ENCODE measurements at regions not wholly inside any gene's neighbourhood (a gene's known extent, or its start where the extent isn't known, plus 50 kb on each side); places are given as distances from the start of the nearest gene placed in this dataset.

DNA sequence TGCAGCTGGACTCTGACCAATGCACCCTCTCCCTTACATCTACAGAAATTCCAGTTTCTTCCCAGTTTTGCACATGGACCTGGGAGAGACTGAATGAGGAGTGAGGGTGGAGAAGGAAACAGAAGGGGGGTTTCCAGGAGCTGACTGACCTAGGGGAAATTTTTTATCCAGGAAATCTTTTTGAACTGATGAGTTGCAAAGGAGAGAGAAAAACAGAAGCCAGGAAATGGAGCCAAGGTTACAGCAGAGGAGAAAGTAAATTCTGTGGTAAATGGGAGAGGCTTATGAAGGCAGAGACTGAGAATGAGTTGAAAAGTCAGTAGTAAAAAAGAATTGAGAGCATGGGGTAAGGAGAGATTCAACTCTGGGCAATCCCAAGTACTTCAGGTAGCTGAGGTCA lies 192.8 kb downstream of the SMIM20 start:
- no peak for FAIRE-seq

DNA sequence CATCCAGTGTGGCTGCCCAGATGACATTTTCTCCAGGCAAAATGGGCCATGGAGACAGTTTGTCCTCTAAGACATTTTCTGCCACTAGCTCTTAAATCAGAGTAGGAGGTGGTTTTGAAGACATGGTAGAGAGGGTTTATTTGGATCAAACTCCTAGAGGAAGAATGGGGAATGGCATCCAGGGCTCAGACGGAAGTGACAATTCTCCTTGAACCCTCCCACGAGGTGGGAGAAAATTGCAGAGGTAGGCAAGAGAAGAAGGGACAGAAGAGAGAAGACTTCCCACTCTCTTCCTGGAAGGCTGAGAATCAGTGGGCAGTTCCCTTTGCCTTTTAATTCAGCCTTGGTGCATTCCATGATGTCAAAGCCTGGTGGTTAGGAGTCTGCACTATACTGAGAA lies 194.0 kb downstream of the SMIM20 start:
- FAIRE-seq = no peak

DNA sequence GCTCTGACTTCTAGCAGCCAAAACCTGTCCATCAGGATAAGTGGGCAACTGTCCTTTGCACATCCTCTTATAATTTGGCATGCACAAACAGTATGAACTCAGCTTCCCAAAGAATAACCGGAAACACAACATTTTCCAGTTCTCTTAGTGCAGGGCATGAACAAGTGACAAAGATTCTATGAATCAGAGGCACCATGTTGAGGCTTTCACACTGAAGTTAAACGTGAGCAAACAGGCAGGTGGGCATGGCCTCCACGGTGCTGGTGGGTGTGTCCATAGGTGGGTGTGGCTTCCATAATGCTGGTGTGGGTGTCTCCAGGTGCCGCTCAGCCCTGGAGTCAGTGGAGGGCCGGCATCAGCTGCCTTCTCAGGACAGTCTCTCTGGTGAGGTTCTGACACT lies 196.5 kb downstream of the SMIM20 start:
- no peak for FAIRE-seq

DNA sequence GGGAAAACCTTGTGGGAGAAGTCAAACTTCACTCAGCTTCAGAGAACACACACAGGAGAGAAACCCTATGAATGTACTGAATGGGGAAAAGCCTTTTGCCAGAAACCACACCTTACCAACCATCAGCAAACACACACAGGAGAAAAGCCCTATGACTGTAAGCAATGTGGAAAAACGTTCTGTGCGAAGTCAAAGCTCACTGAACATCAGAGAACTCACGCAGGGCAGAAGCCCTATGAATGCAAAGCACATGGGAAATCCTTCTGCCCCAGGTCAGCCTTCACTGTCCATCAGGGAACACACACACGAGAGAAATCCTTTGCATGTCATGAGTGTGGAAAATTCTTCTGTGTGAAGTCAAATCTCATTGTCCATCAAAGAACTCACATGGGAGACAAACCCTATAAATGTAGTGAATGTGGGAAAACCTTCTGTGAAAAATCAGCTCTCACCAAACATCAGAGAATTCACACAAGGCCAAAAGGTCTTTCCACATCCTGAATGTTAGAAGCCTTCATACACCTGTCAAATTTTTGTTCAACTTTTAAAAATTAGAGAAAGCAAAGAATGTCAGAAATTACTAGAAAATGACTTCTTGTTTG lies 199.4 kb downstream of the SMIM20 start:
- no peak for FAIRE-seq

DNA sequence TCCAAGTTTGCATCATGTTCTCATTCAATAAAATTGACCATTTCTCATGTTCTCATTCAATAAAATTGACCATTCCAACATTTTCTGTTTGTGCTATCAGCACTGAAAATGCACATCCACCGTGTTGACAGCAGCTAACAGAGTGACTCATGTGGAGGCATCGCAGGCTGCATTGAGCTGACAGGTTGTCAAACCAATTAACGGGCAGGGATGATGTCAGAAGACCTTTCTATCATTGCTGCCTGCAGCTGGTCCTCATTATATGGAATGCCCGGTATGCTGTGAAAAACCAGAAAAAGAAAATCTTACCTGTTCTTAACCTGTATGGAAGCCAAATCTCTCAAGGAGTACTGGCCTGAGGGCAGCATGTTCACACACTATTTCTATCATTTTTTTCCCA lies 202.0 kb downstream of the SMIM20 start:
- FAIRE-seq = no peak

DNA sequence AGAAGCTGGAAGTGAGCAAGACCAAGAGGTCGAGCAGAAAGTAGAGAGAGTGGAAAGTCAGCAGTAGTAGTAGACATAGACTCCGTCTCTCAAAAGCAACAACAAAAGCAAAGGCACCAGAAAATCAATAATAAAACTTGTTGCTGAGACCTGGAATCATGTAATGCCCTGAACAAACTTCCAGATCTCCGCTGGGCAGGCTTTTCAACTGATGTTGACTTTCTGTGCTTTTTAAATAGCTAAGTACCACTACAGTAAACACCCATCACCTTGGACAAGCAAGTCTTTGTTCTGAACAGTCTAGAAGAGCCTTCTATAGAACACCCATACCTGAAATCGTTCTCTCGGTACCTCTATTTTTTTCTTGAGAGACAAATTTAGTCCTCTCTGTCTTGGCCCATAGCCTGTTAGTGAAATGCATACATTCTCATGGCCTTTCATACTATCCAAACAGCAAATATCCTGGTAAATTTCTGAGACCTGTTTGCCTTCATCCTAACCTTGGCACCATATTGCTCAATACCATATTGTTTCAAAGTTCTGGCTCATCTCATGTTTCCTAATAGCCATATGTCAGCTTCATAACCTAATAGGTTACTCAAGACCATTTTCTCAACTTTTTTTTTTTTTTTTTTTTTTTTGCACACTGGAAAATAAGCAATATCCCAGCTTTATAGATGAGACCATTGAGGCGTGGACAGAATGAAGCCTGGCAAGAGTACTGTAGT lies 200.6 kb upstream of the RBPJ start:
- no peak for FAIRE-seq

DNA sequence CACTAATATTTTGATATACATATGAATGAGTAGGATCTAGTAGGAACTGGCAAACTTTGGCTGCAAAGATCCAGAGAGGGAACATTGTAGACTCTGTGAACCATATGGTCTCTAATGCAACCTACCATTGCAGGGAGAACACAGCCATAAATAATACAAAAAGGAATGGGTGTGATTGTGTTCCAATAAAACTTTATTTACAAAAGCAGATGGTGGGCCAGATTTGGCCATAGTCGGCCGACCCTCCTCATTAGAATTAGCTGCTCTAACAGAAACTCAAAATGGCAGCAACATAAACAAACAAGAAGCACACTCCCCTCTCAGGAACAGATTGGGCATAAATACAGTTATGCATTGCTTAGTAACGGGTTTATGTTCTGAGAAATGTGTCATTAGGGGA lies 198.1 kb upstream of the RBPJ start:
- FAIRE-seq = no peak

DNA sequence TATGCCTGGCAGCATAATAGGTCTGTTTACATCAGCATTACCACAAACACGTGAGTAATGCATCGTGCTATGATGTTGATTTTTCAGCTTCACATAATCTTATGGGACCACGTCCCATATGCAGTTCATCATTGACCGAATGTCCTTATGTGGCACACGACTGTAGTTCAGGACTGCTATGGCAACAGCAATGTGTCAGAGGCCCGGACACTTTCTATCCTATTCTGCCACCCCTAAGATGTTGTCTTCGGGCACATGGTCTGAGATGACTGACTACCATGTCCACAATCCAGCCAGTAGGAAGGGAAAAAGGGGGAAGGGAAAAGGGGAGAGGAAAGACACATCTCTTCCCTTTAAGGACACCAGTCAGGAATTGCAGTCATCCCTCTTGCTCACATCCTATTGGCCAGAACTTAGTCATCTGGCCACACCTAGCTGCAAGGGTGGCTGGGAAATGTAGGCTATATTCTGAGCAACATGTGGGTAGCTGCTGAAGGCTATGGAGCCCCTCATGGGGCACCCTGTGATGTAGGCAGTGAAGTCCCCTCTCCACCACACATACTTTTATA lies 196.0 kb upstream of the RBPJ start:
- FAIRE-seq = no peak

DNA sequence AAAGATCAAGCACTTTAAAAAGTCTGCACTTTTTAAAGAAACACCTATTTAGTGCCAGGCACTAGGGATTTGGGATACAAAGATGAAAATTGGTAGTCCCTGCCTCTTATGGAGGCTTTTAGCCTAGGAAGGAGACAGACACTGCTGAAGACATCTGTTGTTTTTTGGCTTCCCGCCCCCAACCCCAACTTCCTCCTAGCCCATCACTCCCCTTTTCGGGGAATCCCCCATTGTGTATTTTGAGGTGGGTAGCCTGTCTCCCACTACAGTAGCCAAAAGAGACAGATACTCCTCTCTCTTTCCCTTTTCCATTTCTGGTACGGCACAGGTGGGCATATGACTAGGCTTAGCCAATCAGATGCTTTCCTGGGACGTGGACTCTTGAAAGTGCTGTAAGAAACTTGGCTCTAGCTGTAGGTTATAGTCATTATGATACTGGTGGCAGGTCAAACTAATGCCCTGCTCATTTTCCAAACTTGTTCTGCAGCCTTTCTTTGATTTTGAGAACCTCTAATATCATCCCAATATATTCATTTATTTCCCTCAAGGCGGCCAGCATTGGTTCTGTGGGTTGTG lies 194.6 kb upstream of the RBPJ start:
- FAIRE-seq = no peak

DNA sequence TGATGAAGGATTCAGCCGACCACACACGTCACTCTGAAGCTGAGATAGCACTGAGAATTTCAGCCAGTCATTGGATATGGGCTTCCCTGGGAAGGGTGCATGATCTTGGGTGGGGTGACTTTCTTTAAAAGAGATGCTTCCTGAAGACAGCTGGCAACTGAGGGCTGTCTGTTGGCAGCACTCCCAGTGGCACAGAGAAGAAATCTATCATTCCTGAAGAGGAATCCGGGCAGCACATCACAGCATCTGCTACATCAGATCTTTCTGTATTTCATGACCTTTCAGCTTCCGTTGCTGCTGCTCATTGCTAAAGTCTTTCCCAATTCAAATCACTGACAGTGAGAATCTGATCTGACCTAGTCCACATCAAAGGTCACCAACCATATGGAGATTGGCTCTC lies 193.8 kb upstream of the RBPJ start:
- FAIRE-seq = no peak

DNA sequence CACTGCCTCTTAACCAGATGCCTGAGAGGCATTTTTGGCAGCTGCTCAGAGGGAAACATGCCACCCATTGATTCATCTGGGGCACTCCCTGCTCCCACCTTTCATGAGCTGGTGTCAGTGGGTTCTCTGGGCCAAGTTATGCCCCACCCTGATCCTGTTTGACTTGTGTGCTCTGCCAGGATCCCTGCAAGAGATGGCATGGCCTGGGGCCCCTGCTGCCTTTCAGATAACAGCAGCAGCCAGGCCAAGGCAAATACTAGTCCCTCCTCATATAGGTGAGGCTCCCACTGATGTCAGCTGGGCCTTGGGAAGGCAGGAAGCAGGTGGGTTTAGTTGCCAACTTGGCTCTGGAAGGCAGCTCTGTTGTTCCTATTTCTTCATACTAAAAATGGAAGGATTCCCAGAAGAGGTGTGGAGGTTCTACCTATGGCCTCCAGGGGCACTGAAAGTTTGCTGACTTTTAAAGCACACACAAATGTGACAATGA lies 192.9 kb upstream of the RBPJ start:
- no peak for FAIRE-seq

DNA sequence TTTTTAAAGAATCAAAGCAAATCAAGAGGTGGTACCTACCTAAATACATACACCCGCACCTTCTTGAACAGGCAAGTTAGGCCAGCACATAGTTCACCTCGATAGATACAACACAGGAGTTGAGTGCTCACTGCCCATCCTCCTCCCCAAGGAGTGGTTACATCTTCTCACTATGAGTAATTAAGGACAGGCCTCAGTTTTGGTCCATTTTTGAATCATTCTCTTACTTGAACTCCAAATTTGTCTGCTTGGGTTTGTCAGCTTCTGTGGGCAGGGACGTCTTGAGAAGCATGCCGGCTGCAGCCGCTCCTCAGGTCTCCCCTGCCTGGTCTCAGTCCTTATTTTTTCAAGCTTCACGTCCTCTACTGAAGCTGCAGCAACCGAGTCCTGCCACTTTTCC lies 190.6 kb upstream of the RBPJ start:
- FAIRE-seq = no peak

DNA sequence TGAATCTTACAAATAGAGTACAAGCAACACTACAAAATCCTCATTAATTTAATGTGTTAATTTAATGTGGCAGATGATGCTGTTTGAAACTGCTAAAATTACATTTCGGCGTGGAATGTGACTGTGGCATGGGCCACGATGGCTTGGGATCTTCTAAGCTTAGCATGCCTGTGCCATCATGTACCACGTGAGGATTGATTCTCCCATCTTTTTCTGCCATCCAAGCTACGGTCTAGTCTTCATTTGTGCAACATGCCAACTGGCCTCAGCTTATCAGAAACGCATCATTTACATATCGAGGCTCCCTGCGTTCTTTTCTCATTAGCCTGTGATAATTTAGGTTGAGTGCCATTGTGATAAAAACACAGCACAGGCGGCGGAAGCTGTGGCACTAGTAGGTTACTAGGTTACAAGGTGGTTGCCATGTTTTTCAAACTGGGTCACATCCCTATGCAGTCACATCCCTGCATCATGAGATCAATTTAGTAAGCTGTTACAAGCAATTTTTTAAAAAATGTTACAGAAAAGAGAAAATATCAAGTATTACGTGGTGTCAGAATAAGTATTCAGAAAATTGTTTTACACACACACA lies 189.9 kb upstream of the RBPJ start:
- FAIRE-seq = no peak

DNA sequence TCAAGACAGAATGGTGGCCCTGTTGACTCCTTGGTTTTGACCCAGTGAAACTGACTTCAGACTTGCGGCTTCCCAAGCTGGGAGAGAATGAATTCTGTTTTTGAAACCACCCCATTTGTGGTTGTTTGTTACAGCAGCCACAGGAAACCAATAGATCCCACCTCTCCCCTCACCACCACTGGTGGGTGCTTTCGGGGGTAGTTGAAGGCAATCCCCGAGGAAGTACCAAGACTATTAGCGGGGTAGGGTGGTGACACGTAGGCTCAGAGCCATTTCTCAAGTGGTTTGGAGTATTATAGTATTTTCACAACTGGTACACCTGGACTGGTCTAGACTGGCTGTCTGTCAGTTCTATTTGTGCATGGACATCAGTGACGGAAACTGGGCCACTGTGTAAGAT lies 189.1 kb upstream of the RBPJ start:
- no peak for FAIRE-seq

DNA sequence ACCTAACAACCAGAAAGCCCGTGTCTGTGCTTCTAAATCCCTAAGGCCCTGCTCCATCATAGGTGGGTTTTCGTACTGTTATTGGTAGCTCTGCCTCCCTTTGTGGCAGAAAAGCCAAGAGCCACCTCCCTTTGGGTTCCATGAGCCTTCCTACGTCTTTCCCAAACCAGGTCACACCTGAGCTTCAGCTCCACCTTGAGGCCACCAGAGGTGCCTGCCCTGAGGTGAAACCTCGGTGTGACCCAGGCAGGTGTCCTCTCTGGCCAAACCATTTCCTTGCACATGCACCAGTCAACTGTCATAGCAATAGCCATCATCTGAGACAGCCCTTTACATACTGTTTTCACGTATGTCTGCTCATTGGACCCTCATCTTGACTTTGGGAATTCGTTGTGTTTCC lies 188.0 kb upstream of the RBPJ start:
- FAIRE-seq = no peak

DNA sequence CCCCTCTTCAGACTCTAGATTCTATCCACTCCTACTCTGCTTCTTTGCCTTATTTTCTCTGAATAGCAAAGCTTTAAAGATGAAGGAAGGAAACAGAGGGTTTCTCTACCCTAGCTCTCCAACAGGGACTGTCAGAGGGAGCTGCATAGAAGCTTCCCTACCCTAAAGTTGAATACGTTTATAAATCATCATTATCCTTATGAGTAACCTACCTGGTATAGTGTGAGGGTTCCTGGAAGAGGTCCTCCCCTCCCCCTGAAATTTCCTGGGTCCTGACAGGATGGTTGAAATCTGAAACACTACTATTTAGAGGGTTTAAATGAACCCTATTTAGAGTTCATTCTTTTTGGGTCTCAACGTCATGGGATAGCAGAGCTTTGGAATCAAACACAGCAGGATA lies 187.0 kb upstream of the RBPJ start:
- no peak for FAIRE-seq

DNA sequence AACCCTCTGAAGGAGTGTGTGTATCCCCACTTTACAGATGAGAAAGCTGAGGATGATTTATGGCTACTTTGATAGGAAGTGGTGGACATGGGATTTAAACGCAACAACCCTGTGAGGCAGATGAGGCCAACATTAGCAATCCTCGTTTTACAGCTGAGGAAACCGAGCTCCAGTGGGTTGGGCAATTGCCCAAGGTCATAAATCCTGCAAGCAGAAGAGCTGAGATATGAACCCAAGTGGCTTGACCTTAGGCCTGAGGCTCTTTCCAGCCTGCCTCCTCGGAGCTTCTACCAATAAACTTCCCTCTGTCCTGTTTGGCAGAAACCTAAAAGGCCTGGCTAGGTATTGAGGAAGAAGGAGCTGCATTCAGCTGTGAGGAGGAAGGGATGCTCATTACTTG lies 185.5 kb upstream of the RBPJ start:
- FAIRE-seq = no peak

DNA sequence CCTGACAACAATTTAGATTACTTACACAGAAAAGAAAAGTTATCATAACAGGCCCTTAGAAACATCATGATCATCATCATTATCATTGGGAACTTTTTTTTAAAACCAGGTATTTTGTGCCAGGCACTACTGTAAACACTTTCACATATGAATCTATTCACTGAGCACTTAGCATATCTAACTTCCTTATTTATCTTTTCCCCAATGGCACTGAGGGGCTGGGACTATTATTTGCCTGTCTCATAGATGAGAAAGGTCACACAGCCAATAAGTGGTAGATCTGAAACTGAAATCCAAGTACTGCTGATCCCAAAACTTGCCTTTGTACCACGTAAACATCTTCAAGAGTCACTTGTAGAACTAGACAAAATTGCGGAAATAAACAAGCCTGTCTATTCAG lies 184.2 kb upstream of the RBPJ start:
- no peak for FAIRE-seq

DNA sequence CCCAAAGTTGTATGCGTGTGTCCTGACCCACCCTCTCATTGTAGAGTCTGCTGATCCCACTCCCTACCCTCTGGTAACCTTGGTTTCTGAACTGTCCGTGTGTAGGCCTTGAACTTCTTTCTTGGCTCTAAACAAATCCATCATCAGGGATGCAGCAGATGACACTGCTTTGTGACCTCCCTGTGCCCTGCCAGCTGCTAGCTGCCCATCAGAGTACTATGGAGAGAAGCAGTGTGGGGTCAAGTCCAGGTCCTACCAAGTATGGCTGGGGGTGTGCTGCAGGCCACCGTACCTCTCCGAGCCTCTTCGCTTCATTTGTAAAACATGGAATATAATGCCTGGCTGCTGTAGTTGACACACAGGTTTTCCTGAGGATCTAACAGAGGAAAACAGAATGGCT lies 183.5 kb upstream of the RBPJ start:
- no peak for FAIRE-seq

DNA sequence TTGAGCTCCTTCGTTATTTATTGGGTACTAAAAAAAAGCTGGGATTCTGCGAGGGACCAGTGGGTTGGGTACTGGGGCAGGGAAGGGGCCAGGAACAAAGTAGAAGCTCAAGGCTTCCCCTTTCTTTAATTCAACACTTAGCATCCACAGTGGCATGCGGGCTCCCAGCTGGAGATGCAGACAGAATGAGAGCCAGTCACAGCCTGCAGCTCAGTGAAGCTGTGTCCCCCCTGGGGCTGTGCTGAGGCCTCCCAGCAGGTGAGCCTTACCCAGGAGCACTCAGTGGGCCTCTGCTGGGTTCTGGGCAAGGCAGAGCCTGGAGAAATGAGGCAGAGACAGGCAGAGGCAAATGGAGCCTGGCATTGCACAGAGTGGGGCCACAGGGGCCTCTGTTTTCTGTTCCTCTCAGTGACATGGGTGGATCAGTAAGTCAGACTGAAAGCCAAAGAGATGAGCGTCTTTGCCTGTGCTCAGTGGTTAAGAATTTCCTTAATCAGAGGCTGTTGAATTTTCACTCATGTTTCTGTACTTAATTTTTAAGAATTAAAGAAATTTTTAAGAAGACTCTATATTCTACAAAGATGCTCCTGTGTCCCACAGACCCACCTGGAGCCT lies 181.4 kb upstream of the RBPJ start:
- no peak for FAIRE-seq

DNA sequence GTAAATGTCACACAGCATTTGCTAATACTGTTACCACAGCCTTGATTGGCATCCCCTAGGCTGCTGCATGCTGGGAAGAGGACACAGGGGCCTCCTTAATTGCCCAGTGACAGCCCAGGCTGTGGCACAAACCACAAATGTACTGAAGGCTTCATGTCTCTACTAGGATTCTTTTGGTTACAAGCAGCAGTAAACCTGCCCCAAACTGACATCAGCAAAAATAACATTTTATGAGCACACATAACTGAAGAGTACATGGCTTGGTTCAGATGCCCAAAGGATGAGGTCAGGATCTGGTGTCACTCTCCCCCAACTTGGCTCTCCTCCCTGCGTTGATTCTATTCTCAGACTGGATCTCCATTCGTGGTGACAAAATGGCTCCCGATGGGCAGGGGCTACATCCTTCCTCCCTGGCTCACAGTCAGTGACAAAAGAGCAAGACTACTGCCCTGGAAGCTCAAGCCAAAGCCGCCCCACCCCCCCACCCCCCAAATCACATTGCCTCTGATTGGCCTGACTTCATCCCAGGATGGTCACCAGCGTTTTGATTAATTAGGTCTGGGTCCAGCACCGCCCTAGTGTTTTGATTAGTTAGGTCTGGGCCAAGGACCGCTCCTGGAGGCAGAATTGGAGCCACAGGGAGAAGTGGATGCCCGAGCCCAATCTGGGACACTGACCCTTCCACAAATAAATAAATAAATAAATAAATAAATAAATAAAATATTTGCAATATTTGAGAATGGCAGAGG lies 180.5 kb upstream of the RBPJ start:
- no peak for FAIRE-seq

DNA sequence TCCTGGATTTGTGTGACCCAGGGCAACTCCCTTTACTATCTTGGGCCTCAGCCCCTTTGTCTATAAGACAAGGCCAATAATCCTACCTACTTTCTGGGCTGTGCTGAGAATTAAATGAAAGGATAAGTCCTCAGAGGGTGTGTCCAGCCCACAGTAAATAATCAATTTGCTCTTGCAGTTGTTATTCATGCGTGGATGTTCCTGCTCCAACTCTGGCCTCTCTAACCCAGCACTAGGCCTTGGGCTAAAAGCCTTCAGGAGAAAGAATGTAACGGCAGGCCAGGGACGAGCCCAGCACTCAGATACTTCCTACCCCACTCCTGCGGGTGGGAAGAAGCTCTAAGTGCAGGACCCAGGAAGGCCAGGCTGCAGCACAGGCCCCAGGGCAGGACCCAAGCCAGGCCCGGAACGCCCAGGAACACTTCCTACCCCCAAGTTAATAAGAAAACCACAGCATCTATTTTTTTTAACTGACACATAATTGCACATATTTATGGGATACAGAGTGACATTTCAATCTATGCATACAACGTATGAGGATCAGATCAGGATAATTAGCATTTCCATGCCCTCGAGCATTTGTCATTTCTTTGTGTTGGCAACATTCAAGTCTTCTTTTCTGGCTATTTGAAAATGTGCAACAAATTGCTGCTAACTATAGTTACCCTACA lies 179.6 kb upstream of the RBPJ start:
- FAIRE-seq = no peak
